KOPT-K1 (cell line): ENCODE measurements at regions not wholly inside any gene's neighbourhood (a gene's known extent, or its start where the extent isn't known, plus 50 kb on each side); places are given as distances from the start of the nearest gene placed in this dataset.
"Not testable (repeated sequence)": the region's sequence is repeated elsewhere in the genome, so short reads cannot be mapped to it uniquely, and the experiment has no call there.

Experiments
- H3K27ac ChIP-seq: fragments of 200-600 bp; sonication (generic); 2 replicates; pipeline ENCODE4 v1.5.1; 2016; ENCODE audit warnings: antibody characterized with exemption, mild to moderate bottlenecking, low read depth, low read length; ENCODE audit not compliant: poor library complexity, severe bottlenecking
- H3K36me3 ChIP-seq: fragments of 200-600 bp; sonication (generic); 2 replicates; pipeline ENCODE4 v1.5.1; 2017; ENCODE audit warnings: antibody characterized with exemption, mild to moderate bottlenecking, low read length, moderate library complexity; ENCODE audit not compliant: insufficient read depth
- H3K9me3 ChIP-seq: fragments of 200-600 bp; sonication (generic); 2 replicates; pipeline ENCODE4 v1.5.1; 2017; ENCODE audit warnings: antibody characterized with exemption, low read length, mild to moderate bottlenecking; ENCODE audit not compliant: insufficient read depth, poor library complexity, severe bottlenecking

- no peak overlapping the region for H3K27ac ChIP-seq
- H3K36me3 ChIP-seq, result no peaks in the 10 kb centered on the region
- no peaks in the 10 kb centered on the region for H3K9me3 ChIP-seq
These were observed 56.1 kb upstream of the TMEM132D start for GRCh38 chr12:129959889-129960288.

GRCh38 chr12:129961091-129961490 is 57.3 kb upstream of the TMEM132D start:
- no peaks in the 10 kb centered on the region for H3K9me3 ChIP-seq
- H3K36me3 ChIP-seq, result no peaks in the 10 kb centered on the region
- H3K27ac ChIP-seq, result no peak overlapping the region

GRCh38 chr12:129961856-129962255 is 58.0 kb upstream of the TMEM132D start:
- Histone ChIP-seq H3K36me3 (no peaks in the 10 kb centered on the region), H3K9me3 (no peaks in the 10 kb centered on the region), H3K27ac (no peak overlapping the region)

- no peaks in the 10 kb centered on the region for H3K9me3 ChIP-seq
- no peaks in the 10 kb centered on the region for H3K36me3 ChIP-seq
- no peak overlapping the region for H3K27ac ChIP-seq
These were observed 60.5 kb upstream of the TMEM132D start for GRCh38 chr12:129964300-129964699.

GRCh38 chr12:129964826-129965457 is 61.1 kb upstream of the TMEM132D start:
- no peak overlapping the region for H3K27ac ChIP-seq
- H3K9me3 ChIP-seq, result no peaks in the 10 kb centered on the region
- no peaks in the 10 kb centered on the region for H3K36me3 ChIP-seq

- Histone ChIP-seq H3K9me3 (no peaks in the 10 kb centered on the region), H3K36me3 (no peaks in the 10 kb centered on the region), H3K27ac (no peak overlapping the region)
These were observed 62.5 kb upstream of the TMEM132D start for GRCh38 chr12:129966146-129966995.

- Histone ChIP-seq H3K27ac (no peak overlapping the region), H3K9me3 (peaks cover 3% of the 10 kb centered on the region), H3K36me3 (no peaks in the 10 kb centered on the region)
These were observed 67.9 kb upstream of the TMEM132D start for GRCh38 chr12:129971721-129972120.

GRCh38 chr12:129973236-129973961 is 69.6 kb upstream of the TMEM132D start:
- Histone ChIP-seq H3K9me3 (peaks cover 4% of the 10 kb centered on the region), H3K36me3 (no peaks in the 10 kb centered on the region), H3K27ac (no peak overlapping the region)

GRCh38 chr12:129984106-129984505 is 80.3 kb upstream of the TMEM132D start:
- H3K36me3 ChIP-seq, result no peaks in the 10 kb centered on the region
- H3K27ac ChIP-seq, result no peak overlapping the region
- peaks cover 26% of the 10 kb centered on the region for H3K9me3 ChIP-seq

- peaks cover 9% of the 10 kb centered on the region for H3K9me3 ChIP-seq
- no peaks in the 10 kb centered on the region for H3K36me3 ChIP-seq
- no peak overlapping the region for H3K27ac ChIP-seq
These were observed 84.0 kb upstream of the TMEM132D start for GRCh38 chr12:129987841-129988240.

- no peak overlapping the region for H3K27ac ChIP-seq
- peaks cover 5% of the 10 kb centered on the region for H3K9me3 ChIP-seq
- H3K36me3 ChIP-seq, result no peaks in the 10 kb centered on the region
These were observed 90.8 kb upstream of the TMEM132D start for GRCh38 chr12:129994634-129995033.

GRCh38 chr12:129997239-129997638 is 93.4 kb upstream of the TMEM132D start:
- Histone ChIP-seq H3K9me3 (peaks cover 5% of the 10 kb centered on the region), H3K27ac (no peak overlapping the region), H3K36me3 (no peaks in the 10 kb centered on the region)

GRCh38 chr12:130004310-130004877 is 100.6 kb upstream of the TMEM132D start:
- H3K9me3 ChIP-seq, H3K27ac ChIP-seq, H3K36me3 ChIP-seq: not testable (repeated sequence)

- no peak overlapping the region for H3K27ac ChIP-seq
- H3K9me3 ChIP-seq, result no peaks in the 10 kb centered on the region
- no peaks in the 10 kb centered on the region for H3K36me3 ChIP-seq
These were observed 103.9 kb upstream of the TMEM132D start for GRCh38 chr12:130007771-130008170.

GRCh38 chr12:130008241-130008640 is 104.4 kb upstream of the TMEM132D start:
- Histone ChIP-seq H3K27ac (no peak overlapping the region), H3K9me3 (no peaks in the 10 kb centered on the region), H3K36me3 (no peaks in the 10 kb centered on the region)
